ENCODE measurements at regions not wholly inside any gene's neighbourhood (a gene's known extent, or its start where the extent isn't known, plus 50 kb on each side); places are given as distances from the start of the nearest gene placed in this dataset.

DNA sequence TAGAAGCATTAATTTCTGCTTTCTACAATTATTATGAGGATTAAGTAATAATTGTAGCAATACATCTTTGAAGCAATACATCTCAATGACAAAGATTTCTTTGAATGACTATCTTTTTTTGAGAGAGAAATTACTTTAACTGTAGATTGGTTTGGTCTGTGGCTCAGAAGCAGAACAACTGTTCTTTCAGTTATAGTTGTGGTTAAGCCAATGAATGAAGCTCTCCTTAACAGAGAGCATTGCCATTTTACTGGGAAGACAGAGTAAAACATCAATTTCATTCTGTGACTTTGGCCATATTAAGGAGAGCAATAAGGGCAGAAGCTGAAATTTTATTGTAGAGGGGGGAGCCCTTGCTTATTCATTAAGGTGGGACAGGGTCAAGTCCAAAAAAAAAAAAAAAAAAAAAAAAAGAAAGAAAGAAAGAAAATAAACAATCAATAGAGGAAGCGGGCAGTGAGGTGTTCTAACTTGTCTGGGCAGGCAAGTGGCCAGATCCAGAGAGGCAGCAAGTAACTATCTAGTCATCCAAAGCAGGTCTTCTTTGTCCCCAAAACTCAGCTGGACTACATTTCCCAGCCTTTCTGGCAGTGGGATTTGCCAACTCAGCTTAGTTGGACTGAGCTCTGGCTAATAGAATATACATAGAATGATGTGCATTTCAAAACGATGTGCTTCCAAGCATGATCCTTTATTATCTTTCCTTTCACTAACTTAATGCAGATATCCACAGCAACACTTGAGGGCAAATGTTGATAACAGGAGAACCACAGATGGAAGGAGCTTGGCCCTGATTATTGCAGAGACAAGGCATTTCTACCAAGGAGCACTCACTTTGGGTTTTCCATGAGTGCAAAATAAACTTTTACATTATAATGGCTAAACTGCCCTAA is 462.7 kb upstream of the CDH20 start:
- TF ChIP-seq, protein P1, sequence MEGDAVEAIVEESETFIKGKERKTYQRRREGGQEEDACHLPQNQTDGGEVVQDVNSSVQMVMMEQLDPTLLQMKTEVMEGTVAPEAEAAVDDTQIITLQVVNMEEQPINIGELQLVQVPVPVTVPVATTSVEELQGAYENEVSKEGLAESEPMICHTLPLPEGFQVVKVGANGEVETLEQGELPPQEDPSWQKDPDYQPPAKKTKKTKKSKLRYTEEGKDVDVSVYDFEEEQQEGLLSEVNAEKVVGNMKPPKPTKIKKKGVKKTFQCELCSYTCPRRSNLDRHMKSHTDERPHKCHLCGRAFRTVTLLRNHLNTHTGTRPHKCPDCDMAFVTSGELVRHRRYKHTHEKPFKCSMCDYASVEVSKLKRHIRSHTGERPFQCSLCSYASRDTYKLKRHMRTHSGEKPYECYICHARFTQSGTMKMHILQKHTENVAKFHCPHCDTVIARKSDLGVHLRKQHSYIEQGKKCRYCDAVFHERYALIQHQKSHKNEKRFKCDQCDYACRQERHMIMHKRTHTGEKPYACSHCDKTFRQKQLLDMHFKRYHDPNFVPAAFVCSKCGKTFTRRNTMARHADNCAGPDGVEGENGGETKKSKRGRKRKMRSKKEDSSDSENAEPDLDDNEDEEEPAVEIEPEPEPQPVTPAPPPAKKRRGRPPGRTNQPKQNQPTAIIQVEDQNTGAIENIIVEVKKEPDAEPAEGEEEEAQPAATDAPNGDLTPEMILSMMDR (IDR thresholded peaks at IDR 0.05; ENCODE audit: insufficient read depth, low read depth, low read length) = no peak
- TF ChIP-seq EZH2 (IDR thresholded peaks at IDR 0.05; ENCODE audit: insufficient read depth, low read length) = no peak

All from astrocyte (in vitro differentiated cells and primary cell).